Heart left ventricle (tissue), 13 donors: ENCODE measurements at regions not wholly inside any gene's neighbourhood (a gene's known extent, or its start where the extent isn't known, plus 50 kb on each side); places are given as distances from the start of the nearest gene placed in this dataset.

Experiments used
- CTCF ChIP-seq, 12 donors: fragments of 200-600 bp; sonication (generic) in 4 of 12; IDR thresholded peaks; one replicate each; pipeline versions ENCODE4 v1.5.0 to v1.8.0; 2018 to 2022; ENCODE audit warnings: antibody characterized with exemption in 12 of 12, mild to moderate bottlenecking in 5 of 12
- POLR2A ChIP-seq, 2 donors: fragments of 450-650 bp; IDR thresholded peaks; one replicate each; pipeline ENCODE4 v1.6.1; 2017; ENCODE audit warnings: antibody characterized with exemption in 2 of 2, mild to moderate bottlenecking in 2 of 2, moderate library complexity in 2 of 2
- donor health status: ischemic (EF 13 %, LVEDD 7.1; RV severe dilation, severe dysfunction).
- donor health status: DM: no; HTN: yes; CAD: no.
- donor health status: DM: no; HTN: no; CAD: no.
- donor health status: ischemic (EF 25% LVEDD 6.9; RV normal size, moderate dysfunction).
- donor health status: ischemic (EF 25% LVEDD 5.7; RV mildly dilated, moderate dysfunction).
- donor health status: ischemic (EF 35%, LVEDD 5.7; RV mildly dilated, moderate dysfunction).
- donor health status: nonischemic (EF 11% LVEDD 7.7; RV severe dilation, severe dysfunction).
- donor health status: DM: yes; HTN: yes; CAD: no.
- donor health status: PGD.
- donor health status: ischemic (EF 29% LVEDD 5.4; RV normal size, mild dysfunction).
- donor health status: nonischemic (EF 23%, LVEDD 6.1; RV moderate dilation, normal function).

DNA sequence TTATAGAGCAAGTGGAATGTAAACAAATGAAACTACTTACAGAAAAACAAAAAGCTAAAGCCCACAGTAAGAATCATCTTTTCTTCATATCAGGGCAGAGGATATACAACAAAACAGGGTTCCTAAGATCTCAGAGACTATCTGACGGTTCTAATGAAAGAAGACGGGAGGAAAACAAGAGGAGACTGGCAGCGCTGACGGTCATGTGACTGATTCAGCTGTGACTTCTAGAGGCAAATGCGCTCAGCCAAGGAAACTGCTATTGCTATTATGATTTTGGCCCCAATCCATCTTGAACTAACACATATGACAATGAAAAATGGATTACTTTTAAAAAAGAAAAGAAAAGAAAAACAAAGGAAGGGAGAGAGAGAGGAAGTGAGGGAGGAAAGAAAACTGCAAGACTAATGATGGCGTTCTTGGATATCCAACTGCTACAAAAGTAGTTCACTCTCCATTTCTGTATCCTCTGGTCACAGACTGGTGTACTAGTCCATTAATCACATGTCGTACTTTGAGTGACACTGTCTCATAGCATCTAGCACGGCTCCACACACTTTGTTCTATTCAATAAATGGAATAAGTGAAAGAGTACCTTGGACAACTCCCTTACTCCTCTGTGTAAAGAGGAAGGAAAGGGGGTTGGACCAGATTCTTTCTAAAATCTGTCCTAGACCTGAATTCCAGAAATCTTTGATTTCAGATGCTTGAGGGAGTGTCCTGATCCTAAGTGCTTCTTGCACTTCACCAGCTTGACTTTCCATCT is 119.3 kb downstream of the DAD1 start:
- TF ChIP-seq CTCF (IDR thresholded peaks at IDR 0.05), result no peak
- TF ChIP-seq POLR2A (IDR thresholded peaks at IDR 0.05), result no peak
